ENCODE measurements at regions not wholly inside any gene's neighbourhood (a gene's known extent, or its start where the extent isn't known, plus 50 kb on each side); places are given as distances from the start of the nearest gene placed in this dataset.

GRCh38 chr17:51512220-51512907 is 252.0 kb downstream of the UTP18 start:
- no peak for ATAC-seq
- Histone ChIP-seq H3K4me3 (no peak overlapping the region), H3K36me3 (no peaks in the 10 kb centered on the region), H3K27me3 (no peaks in the 10 kb centered on the region), H3K4me1 (peaks cover 0 to 10% (median 0%) of the 10 kb centered on the region in 3 donors), H3K9me3 (no peaks in the 10 kb centered on the region), H3K27ac (no peak overlapping the region)
- WGBS, 2 donors (ENCODE audit: low coverage in 1 of 2), result 55 to 80% methylated on average over 4 to 5 of the region's 5 CpGs
- TF ChIP-seq CTCF (IDR thresholded peaks at IDR 0.05) (no peak), EP300 (IDR thresholded peaks at IDR 0.05) (no peak), POLR2A (IDR thresholded peaks at IDR 0.05) (no peak), POLR2AphosphoS5 (IDR thresholded peaks at IDR 0.05) (no peak)

- no peak overlapping the region for H3K4me3 ChIP-seq
- ATAC-seq, result no peak
- TF ChIP-seq POLR2A (IDR thresholded peaks at IDR 0.05) (no peak), EP300 (IDR thresholded peaks at IDR 0.05) (no peak), CTCF (IDR thresholded peaks at IDR 0.05) (no peak), POLR2AphosphoS5 (IDR thresholded peaks at IDR 0.05) (no peak)
- H3K27me3 ChIP-seq, result no peaks in the 10 kb centered on the region
- no peaks in the 10 kb centered on the region for H3K9me3 ChIP-seq
- H3K27ac ChIP-seq, result no peak overlapping the region
- 62 to 89% methylated on average over 2 to 3 of the region's 3 CpGs for WGBS, 2 donors (ENCODE audit: low coverage in 1 of 2)
- peaks cover 0 to 10% (median 0%) of the 10 kb centered on the region in 3 donors for H3K4me1 ChIP-seq
- no peaks in the 10 kb centered on the region for H3K36me3 ChIP-seq
These were observed 256.6 kb downstream of the UTP18 start for GRCh38 chr17:51516924-51517323.

GRCh38 chr17:51524524-51524923 is 264.2 kb downstream of the UTP18 start:
- WGBS, 2 donors (ENCODE audit: low coverage in 1 of 2), result 75% methylated on average over 1 of the region's 1 CpG; no CpG with 5 or more reads in 1 of the 2 donors
- Histone ChIP-seq H3K4me1 (no peaks in the 10 kb centered on the region), H3K9me3 (peaks cover 0 to 6% (median 0%) of the 10 kb centered on the region in 3 donors), H3K27ac (no peak overlapping the region), H3K27me3 (peaks cover 8% of the 10 kb centered on the region), H3K4me3 (no peak overlapping the region), H3K36me3 (no peaks in the 10 kb centered on the region)
- TF ChIP-seq POLR2AphosphoS5 (IDR thresholded peaks at IDR 0.05), result no peak
- no peak for TF ChIP-seq CTCF (IDR thresholded peaks at IDR 0.05)
- TF ChIP-seq POLR2A (IDR thresholded peaks at IDR 0.05), result no peak
- TF ChIP-seq EP300 (IDR thresholded peaks at IDR 0.05), result no peak
- ATAC-seq, result no peak

GRCh38 chr17:51526507-51526906 is 266.2 kb downstream of the UTP18 start:
- TF ChIP-seq EP300 (IDR thresholded peaks at IDR 0.05), result no peak
- no peak for ATAC-seq

GRCh38 chr17:51527225-51527982 is 267.1 kb downstream of the UTP18 start:
- 85 to 92% methylated on average over 2 to 4 of the region's 9 CpGs for WGBS, 2 donors (ENCODE audit: low coverage in 1 of 2)
- H3K4me3 ChIP-seq, result no peak overlapping the region
- H3K27ac ChIP-seq, result no peak overlapping the region
- no peaks in the 10 kb centered on the region for H3K36me3 ChIP-seq
- no peaks in the 10 kb centered on the region for H3K4me1 ChIP-seq
- peaks cover 8% of the 10 kb centered on the region for H3K27me3 ChIP-seq
- TF ChIP-seq POLR2A (IDR thresholded peaks at IDR 0.05) (no peak), EP300 (IDR thresholded peaks at IDR 0.05) (no peak), CTCF (IDR thresholded peaks at IDR 0.05) (no peak), POLR2AphosphoS5 (IDR thresholded peaks at IDR 0.05) (no peak)
- peaks cover 0 to 6% (median 0%) of the 10 kb centered on the region in 3 donors for H3K9me3 ChIP-seq
- ATAC-seq, result no peak

More at GRCh38 chr17:51526507-51526906, 266.2 kb downstream of the UTP18 start:
- Histone ChIP-seq H3K9me3 (peaks cover 0 to 6% (median 0%) of the 10 kb centered on the region in 3 donors), H3K4me3 (no peak overlapping the region), H3K27me3 (peaks cover 8% of the 10 kb centered on the region), H3K4me1 (no peaks in the 10 kb centered on the region), H3K27ac (no peak overlapping the region), H3K36me3 (no peaks in the 10 kb centered on the region)
